Ecto neural progenitor cell (in vitro differentiated cells): ENCODE measurements at regions not wholly inside any gene's neighbourhood (a gene's known extent, or its start where the extent isn't known, plus 50 kb on each side); places are given as distances from the start of the nearest gene placed in this dataset.
"Not testable (repeated sequence)": the region's sequence is repeated elsewhere in the genome, so short reads cannot be mapped to it uniquely, and the experiment has no call there.

Experiments
- DNase-seq: peaks from one replicate; pipeline ENCODE4 v3.0.0-alpha.2; 2018; ENCODE audit warnings: low spot score

DNA sequence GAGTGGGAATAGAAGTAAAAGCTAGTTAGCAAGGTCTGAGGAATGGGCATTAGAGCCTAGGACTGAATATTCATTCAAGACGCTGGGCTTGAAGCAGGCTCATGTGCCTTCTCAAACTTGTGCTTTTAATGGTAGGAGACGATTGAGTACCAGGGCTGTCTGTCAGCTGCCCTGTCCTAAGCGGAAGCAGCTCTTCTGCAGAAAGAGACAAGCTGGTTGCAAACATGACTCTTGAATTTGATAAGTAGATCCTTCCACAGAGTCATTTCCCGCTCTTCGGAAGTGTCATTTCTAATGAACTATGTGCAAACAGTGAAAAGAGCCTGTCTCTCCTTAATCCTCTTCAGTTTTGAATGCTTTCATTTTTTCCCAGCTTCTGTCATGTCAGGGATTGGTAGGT is 176.4 kb downstream of the TFAP2B start:
- no peak for DNase-seq

DNA sequence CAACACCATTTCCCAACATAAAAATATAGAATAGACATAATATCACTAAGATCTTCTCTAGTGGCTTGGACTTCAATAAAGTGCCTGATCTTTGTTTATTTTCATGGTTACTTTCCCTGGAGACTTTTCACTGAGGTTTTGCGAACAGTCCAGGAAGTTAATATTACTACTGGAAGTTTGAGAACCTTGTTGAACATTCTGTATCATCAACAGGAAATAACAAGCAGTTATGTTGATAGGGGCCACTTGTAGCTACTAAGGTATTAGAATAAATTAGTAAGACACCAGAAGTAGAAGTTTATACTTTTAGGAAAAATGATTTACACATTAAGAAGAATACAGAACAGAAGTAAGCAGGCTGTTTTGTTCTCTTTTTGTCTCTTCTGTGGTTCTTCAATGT is 180.2 kb downstream of the TFAP2B start:
- DNase-seq: no peak

DNA sequence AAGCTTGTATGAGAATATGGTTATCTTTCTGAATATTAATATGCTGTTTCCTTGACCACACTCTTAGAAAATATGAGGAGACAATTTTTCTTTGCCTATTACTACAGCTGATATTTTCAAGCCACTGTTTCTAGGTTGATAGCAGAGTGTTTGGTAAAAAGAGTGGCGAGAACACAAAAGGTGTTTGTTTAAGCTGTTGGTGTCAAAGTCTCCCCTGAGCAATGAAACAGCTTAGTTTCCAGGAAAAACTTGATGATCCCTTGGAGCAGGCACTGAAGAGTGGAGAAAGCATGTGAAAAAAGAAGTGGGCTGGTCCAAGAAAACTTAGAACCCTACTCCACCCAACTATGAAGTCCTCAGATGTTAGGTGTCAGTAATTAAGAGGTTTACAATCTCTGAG is 182.7 kb downstream of the TFAP2B start:
- DNase-seq: no peak

DNA sequence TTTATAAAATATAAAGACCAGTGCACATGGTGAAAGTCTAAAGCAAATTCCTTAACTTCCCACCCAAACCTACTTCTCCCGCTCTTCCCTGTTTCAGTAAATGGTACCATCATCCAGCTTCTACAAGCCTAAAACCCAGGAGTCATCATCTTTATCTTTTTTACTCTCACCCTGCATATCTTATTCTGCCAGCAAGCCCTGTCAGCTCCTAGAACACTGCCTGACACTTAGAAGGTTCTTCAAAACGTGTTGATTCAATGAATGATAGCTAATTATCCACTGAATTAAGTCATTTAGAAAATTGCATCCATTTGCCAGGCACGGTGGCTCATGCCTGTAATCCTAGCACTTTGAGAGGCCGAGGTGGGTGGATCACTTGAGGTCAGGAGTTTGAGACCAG is 185.7 kb downstream of the TFAP2B start:
- DNase-seq: no peak

DNA sequence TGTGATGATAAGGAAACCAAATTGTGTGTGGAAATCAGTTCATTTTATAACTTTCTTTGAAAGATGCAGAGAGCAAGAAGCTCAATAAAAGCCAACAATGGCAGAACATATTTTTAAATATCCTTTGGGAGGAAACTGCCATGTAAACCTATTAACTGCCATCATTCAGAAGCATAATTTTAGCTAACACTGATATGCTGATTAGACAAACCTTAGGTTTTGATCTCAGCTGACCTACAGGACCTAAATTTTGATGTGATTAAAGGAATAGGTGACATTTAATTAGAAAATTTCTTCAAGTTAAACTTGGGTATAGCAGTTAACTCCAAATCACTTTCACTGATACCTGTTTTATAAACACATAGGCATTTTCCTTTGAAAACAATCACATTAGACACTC is 187.1 kb downstream of the TFAP2B start:
- DNase-seq: no peak

DNA sequence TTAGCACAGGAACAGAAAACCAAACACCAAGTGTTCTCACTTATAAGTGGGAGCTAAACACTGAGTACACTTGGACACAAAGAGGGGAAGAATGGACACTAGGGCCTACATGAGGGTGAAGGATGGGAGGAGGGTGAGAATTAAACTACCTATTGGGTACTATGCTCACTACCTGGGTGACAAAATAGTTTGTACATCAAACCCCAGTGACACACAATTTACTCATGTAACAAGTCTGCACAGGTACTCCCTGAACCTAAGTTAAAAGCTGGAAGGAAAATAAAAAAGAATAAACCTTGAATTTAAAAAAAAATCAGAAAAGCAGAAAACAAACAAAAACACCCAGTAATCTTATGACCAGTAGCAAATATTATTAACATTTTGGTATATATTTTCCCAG is 188.6 kb downstream of the TFAP2B start:
- DNase-seq: no peak

DNA sequence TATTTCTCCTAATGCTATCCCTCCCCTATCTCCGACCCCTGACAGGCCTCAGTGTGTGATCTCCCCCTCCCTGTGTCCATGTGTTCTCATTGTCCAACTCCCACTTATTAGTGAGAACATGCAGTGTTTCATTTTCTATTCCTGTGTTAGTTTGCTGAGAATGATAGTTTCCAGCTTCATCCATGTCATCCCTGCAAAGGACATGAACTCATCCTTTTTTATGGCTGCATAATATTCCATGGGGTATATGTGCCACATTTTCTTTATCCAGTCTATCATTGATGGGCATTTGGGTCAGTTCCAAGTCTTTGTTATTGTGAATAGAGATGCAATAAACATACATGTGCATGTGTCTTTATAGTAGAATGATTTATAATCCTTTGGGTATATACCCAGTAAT is 190.0 kb downstream of the TFAP2B start:
- not testable (repeated sequence) for DNase-seq

DNA sequence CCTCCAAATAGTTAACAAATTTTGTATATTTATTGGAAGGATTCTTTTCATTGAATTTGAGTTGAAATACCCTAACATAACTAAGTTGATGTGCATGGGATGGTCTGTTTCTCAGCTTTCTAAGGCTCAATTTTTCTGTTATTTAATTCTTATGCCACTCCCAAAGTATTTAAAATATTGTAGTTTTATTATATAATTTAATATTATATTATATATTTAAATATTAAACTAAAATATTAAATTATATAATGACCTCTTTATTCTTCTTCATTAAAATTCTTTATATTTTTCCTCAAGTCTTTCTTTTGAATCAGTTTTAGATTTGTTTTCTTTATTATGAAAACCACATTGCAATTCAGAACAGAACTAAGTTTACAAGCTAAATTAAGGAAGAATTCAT is 194.7 kb downstream of the TFAP2B start:
- no peak for DNase-seq

DNA sequence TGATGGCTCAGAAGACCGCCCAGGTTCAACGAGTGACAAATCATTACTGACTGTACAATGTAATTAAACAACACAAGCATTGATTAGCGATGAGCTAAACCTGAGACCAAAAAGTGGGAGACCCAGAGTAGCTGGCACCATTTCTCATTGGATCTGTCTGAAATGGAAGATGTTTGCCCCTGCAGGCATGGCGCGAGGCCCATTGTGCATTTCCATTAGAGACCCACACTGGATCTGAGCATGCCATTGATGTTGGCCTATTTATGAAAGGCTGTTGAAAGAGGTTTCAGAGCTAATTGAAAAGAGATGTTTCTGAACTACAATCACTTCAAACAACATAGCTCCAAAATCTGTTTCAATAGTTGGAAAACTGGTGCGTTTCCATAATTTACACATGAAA is 196.7 kb downstream of the TFAP2B start:
- no peak for DNase-seq

DNA sequence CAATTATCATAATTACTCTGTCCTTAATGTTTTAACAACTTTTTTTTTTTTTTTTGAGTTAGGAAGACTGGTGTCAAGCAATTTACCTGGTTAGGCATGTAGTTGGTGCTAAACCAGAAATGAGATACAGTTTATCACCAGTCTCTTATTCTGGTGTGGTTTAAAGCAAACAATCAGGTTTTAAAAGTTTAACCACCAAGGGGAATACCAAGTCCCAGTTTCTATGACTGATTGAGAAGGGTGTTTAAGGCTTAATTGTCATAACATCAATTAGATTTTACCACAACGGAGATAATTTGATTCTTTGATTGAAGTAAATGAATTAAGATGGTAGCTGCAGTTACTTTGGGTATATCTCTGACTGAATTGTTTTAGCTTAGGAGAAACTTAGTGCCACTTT is 197.8 kb downstream of the TFAP2B start:
- DNase-seq: no peak

DNA sequence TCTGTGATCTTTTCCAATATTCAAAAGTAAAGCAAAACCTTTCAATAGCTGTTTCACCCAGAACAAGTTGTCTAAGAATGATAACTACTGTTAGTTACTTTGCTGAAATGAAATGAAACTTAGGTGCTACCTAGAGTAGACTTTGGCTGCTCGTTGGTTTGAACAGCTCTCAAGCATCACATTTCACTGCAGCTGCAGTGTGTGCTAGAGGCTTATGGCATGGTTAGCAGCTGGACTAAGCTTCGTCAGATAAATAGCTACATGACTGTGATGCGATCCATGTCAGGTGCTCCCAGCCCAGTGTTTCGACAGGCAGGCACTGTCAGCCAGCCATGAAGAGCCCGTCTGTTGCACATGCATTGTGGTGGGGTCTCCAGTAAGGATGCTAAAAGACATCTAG is 201.1 kb downstream of the TFAP2B start:
- no peak for DNase-seq

DNA sequence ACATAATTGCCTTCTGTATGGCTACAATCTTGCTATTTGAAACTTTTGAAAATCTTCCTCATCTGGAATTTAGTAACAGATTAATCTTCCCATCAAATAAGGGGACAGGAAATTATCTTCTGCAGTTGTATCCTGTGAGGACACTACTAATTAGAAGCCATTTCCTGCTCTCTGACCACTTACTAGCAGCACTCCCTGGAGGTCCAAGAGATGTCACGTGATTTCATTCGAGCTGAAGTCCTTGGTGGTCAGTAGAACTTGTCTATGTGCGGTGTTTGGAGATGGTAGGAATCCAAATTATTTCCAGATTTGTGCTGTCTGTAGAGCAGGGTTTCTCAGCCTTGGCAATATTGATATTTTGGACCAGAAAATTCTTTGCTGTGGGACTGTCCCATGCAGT is 202.5 kb downstream of the TFAP2B start:
- DNase-seq: no peak

DNA sequence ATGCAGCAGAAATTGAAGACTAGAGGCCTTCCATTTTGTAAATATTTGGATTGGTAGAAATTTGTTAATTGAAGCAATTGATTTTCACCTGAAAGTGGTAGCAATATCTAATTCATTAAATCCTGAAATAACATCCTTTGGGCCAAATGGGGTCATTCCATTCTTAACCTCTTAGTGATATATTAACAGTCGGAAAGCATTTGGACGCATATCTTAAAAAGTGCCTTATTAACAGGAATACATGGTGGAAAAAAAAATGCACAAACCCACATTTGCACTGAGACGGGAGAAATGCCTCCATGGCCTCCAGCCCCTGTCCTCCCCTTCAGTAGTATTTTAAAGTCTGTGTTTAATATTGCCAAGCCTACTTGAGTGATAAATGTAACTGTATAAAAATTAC is 205.5 kb downstream of the TFAP2B start:
- no peak for DNase-seq

DNA sequence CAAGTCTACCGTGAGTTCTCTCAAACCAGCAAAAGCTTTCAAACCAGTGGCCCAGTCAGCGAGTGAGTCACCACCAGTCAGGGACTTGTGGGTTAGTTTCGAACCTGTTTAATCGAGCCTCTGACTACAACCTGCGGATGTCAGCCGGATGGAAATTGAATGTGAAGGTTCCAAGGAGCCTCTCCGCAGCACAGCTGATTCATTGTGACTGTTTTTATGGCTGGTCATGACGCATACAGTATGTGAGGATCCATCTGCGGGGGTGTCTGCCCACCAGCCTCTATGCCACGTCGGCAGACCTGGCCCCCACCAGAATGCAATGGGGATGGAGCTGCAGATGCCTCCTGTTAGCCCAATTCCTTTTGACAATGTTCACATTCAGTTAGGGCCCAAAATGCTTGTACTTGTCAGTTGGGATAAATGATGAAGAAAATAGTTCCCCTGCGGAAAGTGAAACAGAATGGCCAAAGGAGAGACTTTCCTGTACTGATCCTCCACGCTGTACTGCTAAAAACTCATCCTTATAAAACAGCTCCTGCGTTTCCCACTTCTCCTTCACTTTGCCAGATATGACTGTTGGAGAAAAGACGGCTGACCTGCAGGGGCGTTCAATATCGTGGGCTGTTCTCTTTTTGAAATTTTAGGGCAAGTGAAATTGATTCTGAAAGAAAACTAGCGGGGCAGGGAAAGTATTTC is 206.6 kb downstream of the TFAP2B start:
- no peak for DNase-seq

DNA sequence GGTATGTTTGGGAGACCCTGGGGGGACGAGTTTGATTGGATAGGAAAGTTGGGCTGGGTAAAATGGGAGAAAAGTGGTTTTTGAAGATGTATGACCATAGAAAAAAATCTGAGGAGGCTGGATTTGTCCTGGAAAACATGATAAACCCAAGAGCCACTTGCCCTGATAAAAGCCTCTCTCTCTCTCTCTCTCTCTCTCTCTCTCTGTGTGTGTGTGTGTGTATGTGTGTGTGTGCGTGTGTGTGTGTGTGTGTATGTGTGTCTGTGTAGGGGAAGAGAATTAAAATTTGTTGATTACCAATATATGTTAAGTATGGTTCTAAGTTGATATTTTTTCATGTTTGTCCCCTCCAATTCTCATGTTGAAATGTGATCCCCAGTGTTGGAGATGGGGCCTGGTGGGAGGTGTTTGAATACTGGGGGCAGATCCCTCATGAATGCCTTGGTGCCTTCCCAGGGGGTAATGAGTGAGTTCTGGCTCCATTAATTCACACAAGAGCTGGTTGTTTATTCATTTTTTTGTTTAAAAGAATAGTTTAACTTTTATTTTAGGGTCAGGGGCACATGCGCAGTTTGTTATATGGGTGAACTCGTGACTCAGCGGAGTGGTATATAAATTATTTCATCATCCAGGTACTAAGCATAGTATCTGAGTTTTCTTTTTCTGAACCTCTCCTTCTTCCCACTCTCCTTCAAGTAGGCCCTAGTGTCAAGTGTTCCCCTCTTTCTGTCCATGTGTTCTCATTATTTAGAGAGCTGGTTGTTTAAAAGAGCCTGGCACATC is 208.8 kb downstream of the TFAP2B start:
- DNase-seq: no peak

DNA sequence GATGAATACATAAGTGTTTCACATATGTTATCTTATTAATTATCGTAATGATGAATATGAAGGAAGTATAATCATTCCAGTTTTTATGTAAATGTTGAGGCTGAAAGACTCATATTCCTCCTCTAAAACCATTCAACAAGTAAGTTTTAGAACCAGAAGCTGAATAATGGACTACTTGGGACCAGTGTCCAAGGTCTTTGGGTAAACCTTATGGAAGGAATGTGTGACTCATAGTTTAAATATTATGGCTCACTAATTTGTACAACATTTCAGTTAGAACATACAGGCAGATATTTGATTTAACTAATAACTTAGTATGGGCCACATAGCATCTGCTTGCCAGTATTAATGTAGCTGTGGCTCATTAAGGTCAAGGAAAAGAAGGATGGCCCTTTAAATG is 209.6 kb downstream of the TFAP2B start:
- DNase-seq: no peak

DNA sequence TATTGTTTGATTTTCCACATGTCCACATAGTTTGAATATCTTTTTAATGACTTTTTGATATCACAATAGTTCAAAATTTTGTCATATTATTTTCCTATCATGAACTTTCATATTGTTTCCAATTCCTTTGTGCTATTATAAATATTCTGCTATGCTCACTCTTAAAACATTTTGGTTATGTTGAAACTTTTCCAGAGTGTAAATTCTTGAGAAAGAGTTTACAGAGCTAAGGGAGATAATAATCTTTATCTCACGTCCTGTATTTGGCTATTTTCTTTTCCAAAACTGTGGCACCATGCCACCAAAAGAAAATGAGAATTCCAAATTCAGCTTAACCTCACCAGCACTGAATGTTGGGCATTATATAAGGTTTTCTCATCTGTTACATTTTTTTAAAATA is 210.9 kb downstream of the TFAP2B start:
- DNase-seq: no peak

DNA sequence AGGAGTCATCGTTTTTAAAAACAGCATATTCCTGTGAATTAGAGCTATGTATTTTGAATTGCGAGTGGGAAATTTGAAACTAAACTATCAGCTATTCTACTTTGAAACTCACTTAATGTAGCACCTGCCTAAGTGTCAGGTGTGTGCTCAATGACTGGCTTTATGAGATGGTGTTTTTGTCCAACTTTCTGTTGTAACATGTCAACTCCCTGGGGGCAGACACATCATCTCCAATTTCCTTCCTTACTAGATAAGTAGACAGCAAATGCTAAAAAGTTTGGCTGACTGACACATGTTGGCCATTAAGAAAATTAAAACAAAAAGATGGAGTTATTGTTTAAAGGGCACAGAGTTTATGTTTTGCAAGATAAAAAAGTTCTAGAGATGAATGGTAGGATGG is 226.9 kb downstream of the TFAP2B start:
- no peak for DNase-seq

DNA sequence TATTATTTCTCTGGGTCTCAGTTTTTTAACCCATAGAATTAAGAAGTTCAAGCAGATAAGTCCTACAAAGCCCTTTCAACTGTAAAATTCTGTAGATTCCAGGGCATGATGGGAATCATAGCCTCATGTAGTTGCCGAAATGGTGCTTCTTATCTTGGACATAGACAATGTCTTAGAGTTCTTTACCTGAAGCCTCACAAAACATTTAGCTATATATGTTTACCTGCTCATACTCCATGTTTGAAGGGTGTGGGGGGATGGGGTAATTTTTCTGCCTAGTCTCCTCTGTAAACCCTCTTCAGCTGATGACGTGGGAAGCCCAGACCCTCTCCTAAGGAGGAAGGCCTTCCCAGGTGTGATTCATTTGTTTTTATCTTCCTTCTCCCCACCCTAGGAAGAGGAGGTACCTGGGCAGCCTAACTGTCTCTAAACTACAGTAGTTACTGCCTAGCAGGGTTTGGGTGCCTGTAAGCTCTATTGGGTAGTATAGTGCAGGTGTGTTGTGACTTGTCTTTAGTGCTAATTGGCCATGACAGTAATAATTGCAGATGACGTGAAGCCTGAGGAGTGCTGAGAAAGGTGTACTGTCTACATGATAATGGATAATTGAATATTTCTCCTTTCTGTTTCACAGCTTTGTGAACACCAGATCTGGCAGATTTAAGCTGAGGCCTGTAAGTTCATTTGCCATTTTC is 230.8 kb downstream of the TFAP2B start:
- no peak for DNase-seq

DNA sequence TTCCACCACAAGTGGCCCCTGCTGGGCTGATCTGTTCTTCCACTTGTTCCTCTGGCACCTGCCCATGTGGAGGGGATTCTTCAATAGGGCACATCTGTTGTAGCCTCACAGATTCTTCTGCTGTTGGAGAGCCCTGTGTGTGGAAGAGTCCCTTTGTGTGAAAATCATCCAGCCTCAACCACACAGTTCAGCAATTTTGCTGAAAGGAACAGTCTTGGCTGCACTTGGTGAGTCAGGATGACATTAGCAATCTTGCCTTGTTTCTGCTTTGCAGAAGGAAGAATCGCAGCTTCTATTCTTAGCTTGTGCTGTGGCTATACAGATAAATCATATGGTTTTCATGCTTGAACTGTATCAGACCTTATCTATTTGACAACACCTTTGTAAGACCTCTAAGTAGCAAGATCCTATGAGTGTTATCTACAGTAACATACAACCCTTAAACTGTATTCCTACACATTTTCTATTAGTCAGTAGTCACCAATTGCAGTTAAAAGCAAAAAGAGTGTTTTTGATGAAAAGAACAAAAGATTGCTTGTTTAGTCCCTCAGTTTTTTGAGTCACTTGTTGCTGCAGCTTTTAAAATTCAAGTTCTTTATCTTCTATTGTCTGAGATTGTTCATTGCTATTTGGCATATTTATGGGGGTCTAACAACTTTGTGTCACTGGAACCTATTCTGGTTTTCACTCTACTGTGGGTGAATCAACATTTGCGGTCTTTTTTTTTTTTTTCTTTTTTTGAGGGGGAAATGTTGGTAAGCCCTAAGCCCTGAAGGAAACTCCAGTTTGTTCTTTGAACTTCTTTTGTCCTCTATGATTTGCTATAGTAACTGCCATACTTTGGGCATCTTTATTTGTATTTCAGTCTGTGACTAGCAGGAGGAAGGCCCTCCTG is 231.6 kb downstream of the TFAP2B start:
- no peak for DNase-seq

DNA sequence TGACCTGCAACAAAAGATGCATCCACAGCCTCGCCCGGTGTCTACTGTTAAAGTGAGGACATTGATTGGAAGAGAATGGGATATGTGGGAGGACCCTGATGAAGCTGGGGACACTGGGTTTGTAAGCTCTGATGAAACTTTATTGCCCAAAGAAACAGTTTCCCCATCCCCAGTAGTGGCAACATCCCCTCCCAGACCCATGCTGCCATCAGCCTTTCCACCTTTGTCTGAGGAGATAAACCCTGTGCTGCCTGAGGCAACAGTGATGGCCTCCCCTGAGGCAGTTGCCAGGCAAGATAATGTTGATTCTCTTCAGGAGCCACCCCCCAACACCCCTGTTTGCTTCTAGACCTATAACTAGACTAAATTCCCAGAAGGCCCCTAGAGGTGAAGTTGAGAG is 234.0 kb downstream of the TFAP2B start:
- DNase-seq: not testable (repeated sequence)

DNA sequence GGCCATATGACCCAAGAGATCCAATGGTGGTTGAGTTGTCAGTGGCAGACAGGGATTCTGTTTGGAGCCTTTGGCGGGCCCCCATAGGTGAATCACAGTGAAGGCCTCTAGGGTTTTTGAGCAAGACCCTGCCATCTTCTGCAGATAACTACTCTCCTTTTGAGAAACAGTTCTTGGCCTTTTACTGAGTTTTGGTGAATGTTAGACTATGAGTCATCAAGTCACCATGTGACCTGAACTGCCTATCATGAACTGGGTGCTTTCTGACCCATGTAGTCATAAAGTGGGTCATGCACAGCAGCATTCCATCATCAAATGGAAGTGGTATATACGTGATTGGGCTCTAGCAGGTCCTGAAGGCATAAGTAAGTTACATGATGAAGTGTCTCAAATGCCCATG is 236.6 kb downstream of the TFAP2B start:
- not testable (repeated sequence) for DNase-seq
